T-helper 17 cell (primary cell): ENCODE measurements at regions not wholly inside any gene's neighbourhood (a gene's known extent, or its start where the extent isn't known, plus 50 kb on each side); places are given as distances from the start of the nearest gene placed in this dataset.

ENCODE experiments used
- ATAC-seq: fragments of 150-1000 bp; cut with Tn5 transposase; 2 replicates; pipeline ENCODE4 v1.10.0; 2021; ENCODE audit warnings: mild to moderate bottlenecking, moderate library complexity
- DNase-seq, 3 donors: peaks; one replicate each; pipeline versions ENCODE4 v3.0.0 to v3.0.0-alpha.2; 2020 to 2021
- H3K9me3 ChIP-seq: one replicate; pipeline ENCODE4 v1.7.0; 2013; ENCODE audit warnings: low read length, mild to moderate bottlenecking; ENCODE audit not compliant: control insufficient read depth, poor library complexity, severe bottlenecking
- H3K27ac Mint-ChIP-seq: one replicate; pipeline ENCODE4 v1.8.0; 2022; ENCODE audit warnings: mild to moderate bottlenecking, moderate library complexity, mixed read lengths
- H3K27me3 Mint-ChIP-seq: one replicate; pipeline ENCODE4 v1.8.0; 2022; ENCODE audit warnings: mixed read lengths
- H3K36me3 Mint-ChIP-seq: one replicate; pipeline ENCODE4 v1.8.0; 2022; ENCODE audit warnings: low read depth, mixed read lengths
- H3K4me1 Mint-ChIP-seq: one replicate; pipeline ENCODE4 v1.8.0; 2022; ENCODE audit warnings: mild to moderate bottlenecking, mixed read lengths
- H3K4me3 Mint-ChIP-seq: one replicate; pipeline ENCODE4 v1.8.0; 2022; ENCODE audit warnings: mild to moderate bottlenecking, moderate library complexity, mixed read lengths

DNA sequence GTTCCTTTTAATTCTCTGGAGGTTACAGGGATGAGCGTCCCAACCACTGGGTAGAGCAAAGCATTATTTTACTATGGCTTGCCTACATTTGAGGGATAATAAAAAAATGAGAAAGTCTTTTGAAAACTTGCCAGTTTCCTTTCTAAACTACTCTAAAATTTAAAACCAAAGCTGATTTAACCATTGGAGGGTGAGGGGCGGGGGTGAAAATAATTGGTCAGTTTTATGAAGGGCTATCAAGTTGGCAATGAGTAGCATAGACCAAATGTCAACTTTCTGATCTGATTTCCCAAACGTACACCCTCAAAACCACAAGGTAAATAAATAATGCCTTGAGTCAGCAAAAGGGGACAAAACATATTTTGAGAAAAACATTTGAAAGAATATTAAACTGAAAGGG is 85.7 kb upstream of the STK17B start:
- DNase-seq (no peak), ATAC-seq (no peak)
- Mint-ChIP-seq H3K36me3 (peaks cover 3% of the 10 kb centered on the region), H3K27ac (peak overlapping the region; percentile 4), H3K4me3 (peak overlapping the region; percentile 52), H3K4me1 (peaks cover 46% of the 10 kb centered on the region), H3K27me3 (no peaks in the 10 kb centered on the region)
- H3K9me3 ChIP-seq, result no peaks in the 10 kb centered on the region

GRCh38 chr2:196258407-196258806 is 87.0 kb upstream of the STK17B start:
- Mint-ChIP-seq H3K27ac (no peak overlapping the region), H3K4me3 (no peak overlapping the region), H3K36me3 (no peaks in the 10 kb centered on the region), H3K4me1 (peaks cover 47% of the 10 kb centered on the region), H3K27me3 (no peaks in the 10 kb centered on the region)
- no peak for ATAC-seq
- no peaks in the 10 kb centered on the region for H3K9me3 ChIP-seq
- no peak for DNase-seq

DNA sequence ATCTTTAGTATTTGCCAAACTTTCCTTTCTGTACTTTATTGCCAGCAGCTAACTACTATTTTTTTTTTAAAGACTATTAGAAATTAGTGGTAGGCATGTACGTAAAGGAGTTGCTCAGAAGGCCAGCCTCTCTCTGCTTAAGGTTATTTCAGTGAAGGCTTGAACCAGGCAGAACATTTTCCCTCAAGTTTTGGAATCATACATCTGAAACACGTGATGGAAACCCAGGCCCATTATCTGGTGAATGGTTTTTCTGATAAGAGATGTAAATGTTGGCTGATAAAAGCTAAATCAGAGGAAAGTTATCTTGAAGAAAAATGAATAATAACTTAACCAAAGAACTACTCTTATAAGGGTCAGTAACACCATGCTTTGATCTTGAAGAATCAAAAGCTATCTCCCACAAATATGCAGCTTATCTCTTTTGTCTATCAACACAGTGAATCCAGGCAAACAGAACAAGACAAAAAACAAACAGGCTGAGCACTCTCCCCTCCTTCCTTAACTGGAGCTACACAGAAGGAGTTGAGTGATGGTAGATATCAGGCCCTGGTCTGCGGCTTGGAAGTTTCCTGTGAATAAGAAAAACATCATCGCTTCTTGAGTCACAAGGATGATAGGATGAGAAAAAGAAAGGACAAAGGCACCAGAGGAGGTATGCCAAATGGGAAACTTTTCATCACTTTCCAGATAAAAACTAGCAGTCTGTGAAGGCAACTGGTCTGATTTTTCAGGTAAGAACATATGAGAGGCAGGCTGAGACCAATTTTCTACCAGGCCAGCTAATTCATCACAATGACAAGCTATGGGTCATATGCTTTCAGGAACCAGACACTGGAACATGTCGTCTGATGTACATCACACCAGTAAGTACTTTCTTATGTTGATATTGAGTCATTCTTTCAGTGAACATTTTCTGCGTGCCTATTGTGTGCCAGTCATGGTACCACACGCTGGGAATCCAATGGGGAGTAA is 88.4 kb upstream of the STK17B start:
- Mint-ChIP-seq H3K27ac (peak overlapping the region; percentile 99), H3K4me1 (peaks cover 44% of the 10 kb centered on the region), H3K27me3 (no peaks in the 10 kb centered on the region), H3K36me3 (no peaks in the 10 kb centered on the region), H3K4me3 (peak overlapping the region; percentile 88)
- DNase-seq, result peak in 1 of 3 donors; percentile 36
- peak; percentile 45 for ATAC-seq
- H3K9me3 ChIP-seq, result no peaks in the 10 kb centered on the region

DNA sequence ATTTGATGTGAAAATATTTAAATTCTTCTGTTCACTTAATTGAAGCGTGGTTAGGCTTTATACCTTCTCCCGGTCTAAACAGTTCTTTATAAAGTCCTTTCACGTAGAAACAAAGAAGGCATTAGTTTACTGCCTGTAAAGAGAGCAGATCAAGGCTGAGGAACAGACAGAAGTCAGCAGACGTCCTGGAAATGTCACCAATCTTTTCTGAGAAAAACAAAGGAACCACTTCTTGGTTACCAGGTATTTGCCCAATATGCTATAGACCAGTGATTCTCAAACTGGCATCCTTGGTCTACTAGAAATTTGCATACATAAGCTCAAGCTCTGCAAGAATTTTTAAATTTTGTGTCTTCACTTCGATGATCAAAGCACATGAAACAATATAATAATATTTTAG is 89.2 kb upstream of the STK17B start:
- peak overlapping the region; percentile 88 for H3K4me3 Mint-ChIP-seq
- no peaks in the 10 kb centered on the region for H3K27me3 Mint-ChIP-seq
- no peaks in the 10 kb centered on the region for H3K9me3 ChIP-seq
- peaks cover 47% of the 10 kb centered on the region for H3K4me1 Mint-ChIP-seq
- no peak for DNase-seq
- H3K27ac Mint-ChIP-seq, result peak overlapping the region; percentile 99
- ATAC-seq, result peak; percentile 33
- H3K36me3 Mint-ChIP-seq, result no peaks in the 10 kb centered on the region

GRCh38 chr2:196262606-196263005 is 91.2 kb upstream of the STK17B start:
- Mint-ChIP-seq H3K27me3 (no peaks in the 10 kb centered on the region), H3K4me3 (peak overlapping the region; percentile 78), H3K4me1 (peaks cover 53% of the 10 kb centered on the region), H3K27ac (peak overlapping the region; percentile 99), H3K36me3 (no peaks in the 10 kb centered on the region)
- DNase-seq (no peak), ATAC-seq (peak; percentile 4)
- H3K9me3 ChIP-seq, result no peaks in the 10 kb centered on the region

- no peaks in the 10 kb centered on the region for H3K36me3 Mint-ChIP-seq
- no peaks in the 10 kb centered on the region for H3K9me3 ChIP-seq
- H3K4me3 Mint-ChIP-seq, result peak overlapping the region; percentile 78
- ATAC-seq, result peak; percentile 88
- H3K27ac Mint-ChIP-seq, result peak overlapping the region; percentile 99
- H3K4me1 Mint-ChIP-seq, result peaks cover 57% of the 10 kb centered on the region
- no peaks in the 10 kb centered on the region for H3K27me3 Mint-ChIP-seq
- peak in 1 of 3 donors; percentile 20 for DNase-seq
Measured at GRCh38 chr2:196263181-196263747, 91.9 kb upstream of the STK17B start.

GRCh38 chr2:196266351-196266750 is 95.0 kb upstream of the STK17B start:
- Mint-ChIP-seq H3K4me3 (no peak overlapping the region), H3K27me3 (no peaks in the 10 kb centered on the region), H3K36me3 (no peaks in the 10 kb centered on the region), H3K4me1 (peaks cover 49% of the 10 kb centered on the region), H3K27ac (peak overlapping the region; percentile 99)
- ATAC-seq (no peak), DNase-seq (no peak)
- no peaks in the 10 kb centered on the region for H3K9me3 ChIP-seq

GRCh38 chr2:196266855-196267254 is 95.5 kb upstream of the STK17B start:
- no peaks in the 10 kb centered on the region for H3K9me3 ChIP-seq
- H3K27me3 Mint-ChIP-seq, result no peaks in the 10 kb centered on the region
- H3K4me1 Mint-ChIP-seq, result peaks cover 48% of the 10 kb centered on the region
- H3K36me3 Mint-ChIP-seq, result no peaks in the 10 kb centered on the region
- H3K27ac Mint-ChIP-seq, result peak overlapping the region; percentile 99
- DNase-seq, result no peak
- no peak for ATAC-seq
- peak overlapping the region; percentile 63 for H3K4me3 Mint-ChIP-seq

- peak overlapping the region; percentile 99 for H3K27ac Mint-ChIP-seq
- no peaks in the 10 kb centered on the region for H3K27me3 Mint-ChIP-seq
- no peak for DNase-seq
- H3K4me1 Mint-ChIP-seq, result peaks cover 37% of the 10 kb centered on the region
- H3K36me3 Mint-ChIP-seq, result no peaks in the 10 kb centered on the region
- H3K4me3 Mint-ChIP-seq, result peak overlapping the region; percentile 71
- no peaks in the 10 kb centered on the region for H3K9me3 ChIP-seq
- no peak for ATAC-seq
Measured at GRCh38 chr2:196268025-196268424, 96.6 kb upstream of the STK17B start.

DNA sequence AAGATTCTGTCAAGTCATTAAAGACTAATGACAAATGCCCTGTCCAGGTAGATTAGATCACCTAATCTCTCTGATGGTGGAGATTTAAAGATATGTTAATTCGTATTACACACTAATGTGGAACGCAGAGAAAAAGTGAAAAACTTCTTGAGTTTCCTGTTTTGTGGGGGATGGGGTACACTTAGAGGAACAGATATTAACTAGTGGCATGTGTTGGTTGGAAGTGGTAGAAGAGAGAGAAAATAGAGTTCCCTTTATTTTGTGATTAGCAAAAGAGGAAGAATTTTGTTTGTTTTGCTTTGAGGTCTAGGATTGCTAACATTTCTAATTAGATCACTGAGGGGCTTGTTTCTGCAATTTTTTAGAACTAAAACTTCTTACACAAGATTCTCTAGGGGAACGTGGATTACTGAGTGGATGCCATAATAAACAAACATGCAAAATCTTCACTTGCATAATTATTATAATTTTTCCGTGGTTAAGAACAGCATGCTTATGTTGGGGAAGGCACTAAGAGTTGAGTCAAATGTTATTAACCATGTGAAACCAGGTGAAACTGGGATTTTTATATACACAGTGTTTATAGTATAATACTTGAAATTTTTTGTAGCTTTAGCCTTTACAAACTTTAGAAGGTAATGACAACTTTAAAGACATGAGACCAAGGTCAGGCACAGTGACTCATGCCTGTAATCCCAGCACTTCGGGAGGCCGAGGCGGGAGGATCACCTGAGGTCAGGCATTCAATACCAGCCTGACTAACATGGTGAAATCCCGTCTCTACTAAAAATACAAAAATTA is 97.4 kb upstream of the STK17B start:
- no peak for DNase-seq
- peak; percentile 72 for ATAC-seq
- peak overlapping the region; percentile 71 for H3K4me3 Mint-ChIP-seq
- no peaks in the 10 kb centered on the region for H3K9me3 ChIP-seq
- H3K27me3 Mint-ChIP-seq, result no peaks in the 10 kb centered on the region
- H3K27ac Mint-ChIP-seq, result peak overlapping the region; percentile 99
- peaks cover 34% of the 10 kb centered on the region for H3K4me1 Mint-ChIP-seq
- H3K36me3 Mint-ChIP-seq, result no peaks in the 10 kb centered on the region

DNA sequence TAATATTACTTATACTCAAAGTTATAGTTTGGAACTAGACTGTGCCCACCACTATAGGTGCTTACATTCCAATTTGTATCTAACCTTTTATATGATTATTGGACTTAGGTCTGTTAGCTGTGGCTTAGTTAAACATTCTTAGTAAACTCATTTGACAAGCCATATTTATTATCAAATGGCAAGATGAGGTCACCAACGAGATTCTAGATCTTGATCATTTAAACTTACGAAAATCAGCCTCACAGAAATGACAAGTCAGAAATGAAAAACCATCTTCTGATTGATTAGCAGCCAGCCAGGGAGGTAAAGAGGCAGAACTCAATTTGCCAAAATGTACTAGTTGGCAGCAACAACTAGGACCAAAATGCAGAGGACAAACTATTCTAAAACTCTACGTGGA is 100.4 kb upstream of the STK17B start:
- no peak overlapping the region for H3K27ac Mint-ChIP-seq

DNA sequence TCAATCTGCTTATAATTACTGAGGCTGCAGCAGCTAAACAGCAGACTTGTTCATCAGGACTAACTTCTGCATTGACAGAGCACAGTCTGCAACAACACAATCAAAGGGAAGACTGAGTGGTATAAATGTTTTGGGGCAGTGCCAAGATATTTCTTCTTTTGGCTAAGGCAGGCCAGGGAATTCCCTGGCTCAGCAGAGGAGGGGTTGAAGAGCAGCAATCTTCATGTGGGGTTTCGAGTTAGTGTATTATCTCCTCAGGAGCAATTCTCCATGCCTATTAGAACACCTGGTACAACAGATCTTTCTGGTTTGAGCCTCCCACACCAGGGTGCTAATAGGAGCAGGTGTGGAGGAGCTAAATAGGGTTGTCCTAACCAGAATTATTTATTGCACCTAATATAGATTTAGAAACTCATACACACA is 103.0 kb upstream of the STK17B start:
- no peaks in the 10 kb centered on the region for H3K9me3 ChIP-seq
- DNase-seq (no peak), ATAC-seq (peak; percentile 76)
- peaks cover 37% of the 10 kb centered on the region for H3K4me1 Mint-ChIP-seq
- H3K4me3 Mint-ChIP-seq, result peak overlapping the region; percentile 78
- no peaks in the 10 kb centered on the region for H3K27me3 Mint-ChIP-seq
- no peaks in the 10 kb centered on the region for H3K36me3 Mint-ChIP-seq
- H3K27ac Mint-ChIP-seq, result peak overlapping the region; percentile 96

More for the DNA sequence above, 100.4 kb upstream of the STK17B start:
- DNase-seq (no peak), ATAC-seq (no peak)
- H3K4me1 Mint-ChIP-seq, result peaks cover 49% of the 10 kb centered on the region
- no peaks in the 10 kb centered on the region for H3K9me3 ChIP-seq
- no peaks in the 10 kb centered on the region for H3K27me3 Mint-ChIP-seq
- no peaks in the 10 kb centered on the region for H3K36me3 Mint-ChIP-seq
- H3K4me3 Mint-ChIP-seq, result no peak overlapping the region
